GM19372 (cell line): ENCODE measurements at regions not wholly inside any gene's neighbourhood (a gene's known extent, or its start where the extent isn't known, plus 50 kb on each side); places are given as distances from the start of the nearest gene placed in this dataset.
A peak's percentile ranks its signal among the peaks of the same experiment; 100 is the strongest.

ENCODE experiments used
- ATAC-seq: cut with Tn5 transposase; IDR thresholded peaks from one replicate; pipeline ENCODE4 v1.9.1; 2021; ENCODE audit warnings: mild to moderate bottlenecking, low read depth, moderate library complexity; ENCODE audit not compliant: unreplicated experiment

GRCh38 chr2:191601060-191601459 lies 76.9 kb upstream of the NABP1 start:
- no peak for ATAC-seq

DNA sequence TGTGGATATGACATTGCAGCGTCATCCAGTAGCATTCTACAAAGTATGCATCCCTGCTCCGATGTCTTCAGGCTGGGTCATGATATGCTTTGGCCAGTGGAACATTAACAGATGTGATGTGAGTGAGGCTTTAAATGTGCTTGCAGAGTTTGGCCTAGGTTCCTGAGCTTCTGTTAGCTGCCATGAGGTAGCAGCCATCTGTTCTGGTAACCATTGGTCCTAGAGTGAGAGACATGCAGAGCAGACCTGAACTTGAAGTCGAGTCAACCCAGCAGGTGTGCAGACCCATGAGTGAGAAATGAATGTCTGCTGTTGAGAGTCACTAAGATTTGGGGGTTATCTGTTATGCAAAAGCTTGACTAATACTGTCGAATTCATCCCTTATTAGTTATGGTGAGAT lies 73.8 kb upstream of the NABP1 start:
- ATAC-seq, result no peak

DNA sequence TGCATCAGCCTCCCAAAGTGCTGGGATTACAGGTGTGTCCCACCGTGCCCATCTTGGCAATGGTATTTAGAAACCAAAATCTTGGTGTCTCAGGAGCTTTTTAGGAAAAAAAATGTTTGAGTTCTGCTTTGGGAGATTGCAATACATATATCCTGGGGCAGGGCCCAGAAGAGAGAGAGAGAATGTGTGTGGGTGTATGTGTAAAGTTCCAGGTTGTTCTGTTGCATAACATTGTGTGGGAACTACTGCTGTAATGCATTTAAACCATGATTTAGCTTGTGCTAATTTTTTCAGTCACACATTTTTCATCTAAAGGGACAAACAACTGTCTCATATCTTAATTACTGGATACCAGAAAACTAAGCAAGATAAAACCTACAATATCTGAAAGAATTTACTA lies 70.8 kb upstream of the NABP1 start:
- ATAC-seq, result no peak

- no peak for ATAC-seq
Observed at GRCh38 chr2:191610756-191611155, 67.2 kb upstream of the NABP1 start.

DNA sequence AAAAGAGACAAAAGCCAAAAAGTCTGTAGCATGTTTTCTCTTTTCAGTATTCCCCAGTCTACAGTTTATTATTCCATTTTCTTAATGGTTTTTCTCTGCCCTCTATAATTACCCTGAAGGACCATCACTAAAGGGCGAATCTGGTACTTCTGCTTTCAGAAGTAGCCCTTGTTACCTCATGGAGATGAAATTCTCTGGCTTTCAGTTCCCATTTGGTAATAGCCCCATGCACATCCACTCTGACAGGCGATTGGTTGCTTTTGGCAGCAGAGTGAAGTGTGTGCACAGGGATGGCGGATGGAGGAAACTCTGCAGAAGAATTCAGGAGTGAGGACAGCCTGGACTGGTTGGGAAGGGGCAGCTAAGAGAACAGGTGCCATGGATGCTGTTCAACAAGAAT lies 66.3 kb upstream of the NABP1 start:
- ATAC-seq, result peak; percentile 96

GRCh38 chr2:191612496-191612895 lies 65.4 kb upstream of the NABP1 start:
- ATAC-seq, result no peak

DNA sequence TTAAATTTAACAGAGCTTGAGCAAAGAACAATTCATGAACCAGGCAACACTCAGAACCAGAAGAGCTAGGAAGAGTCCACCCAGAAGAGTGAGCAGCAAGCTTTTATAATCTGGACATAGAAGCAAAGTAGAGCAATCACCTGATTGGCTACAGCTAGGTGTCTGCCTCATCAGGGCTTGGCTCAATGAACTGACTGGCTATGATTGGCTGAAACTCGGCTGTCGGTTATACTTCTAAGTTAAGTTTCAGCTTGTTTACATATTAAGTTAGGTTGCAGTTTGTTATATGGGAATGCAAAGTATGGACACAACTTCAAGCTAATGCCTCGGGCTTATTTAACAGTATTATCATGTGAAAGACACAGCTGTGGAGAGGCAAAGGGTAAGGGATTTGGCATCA lies 63.2 kb upstream of the NABP1 start:
- no peak for ATAC-seq

GRCh38 chr2:191615596-191615995 lies 62.3 kb upstream of the NABP1 start:
- ATAC-seq, result no peak

DNA sequence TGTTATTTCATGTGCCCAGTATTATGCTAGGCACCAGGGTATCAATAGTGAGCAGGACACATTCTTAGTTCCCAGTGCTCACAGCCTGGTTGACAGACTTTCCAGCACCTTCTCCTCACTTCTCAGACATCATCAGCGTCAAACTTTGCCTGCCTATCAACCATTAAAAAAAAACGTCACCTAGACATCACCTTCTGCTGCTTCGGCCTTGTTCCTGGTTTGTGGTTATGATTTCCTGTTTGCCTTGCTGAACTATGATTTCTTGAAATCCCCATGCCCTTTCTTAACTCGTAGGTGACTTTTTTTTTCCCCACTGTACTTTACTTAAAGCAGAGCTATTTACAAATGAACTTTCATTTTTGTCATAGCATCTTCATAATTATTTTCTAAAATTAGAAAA lies 60.4 kb upstream of the NABP1 start:
- ATAC-seq, result peak; percentile 84

DNA sequence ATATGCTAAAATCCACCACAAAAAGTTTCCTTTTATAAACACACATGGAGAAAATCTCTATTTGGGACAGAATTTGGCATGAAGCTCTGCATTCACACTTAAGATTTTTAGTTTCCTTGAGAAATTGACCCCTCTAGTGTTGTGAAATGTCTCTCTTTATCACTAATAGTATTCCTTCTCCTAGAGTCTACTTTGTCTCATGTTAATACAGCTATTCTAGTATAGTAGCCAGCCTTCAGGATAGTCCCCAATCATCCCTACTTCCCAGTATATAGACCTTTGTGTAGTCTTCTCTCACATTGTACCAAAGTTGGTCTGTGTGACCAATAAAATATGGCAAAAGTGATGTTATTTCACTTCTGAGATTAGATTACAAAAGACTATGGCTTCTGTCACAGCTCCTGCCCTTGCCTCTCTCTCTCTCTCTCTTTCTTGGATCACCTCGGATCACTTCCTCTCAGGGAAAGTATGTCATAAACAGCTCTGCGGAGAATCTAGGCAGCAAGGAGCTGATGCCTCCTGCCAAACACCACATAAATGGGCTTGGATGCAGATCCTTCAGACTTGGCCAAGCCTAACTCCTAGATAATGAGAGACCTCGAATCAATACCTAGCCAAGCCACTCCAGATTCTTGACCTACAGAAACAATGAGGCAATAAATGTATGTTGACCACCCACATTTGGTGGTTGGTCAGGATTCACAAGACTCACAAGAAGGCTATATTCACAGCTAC lies 59.7 kb upstream of the NABP1 start:
- ATAC-seq, result peak; percentile 9

- no peak for ATAC-seq
Observed at GRCh38 chr2:191618786-191619185, 59.1 kb upstream of the NABP1 start.

- no peak for ATAC-seq
Observed at GRCh38 chr2:191620144-191620543, 57.8 kb upstream of the NABP1 start.

- no peak for ATAC-seq
Observed at GRCh38 chr2:191622374-191623320, 55.3 kb upstream of the NABP1 start.

DNA sequence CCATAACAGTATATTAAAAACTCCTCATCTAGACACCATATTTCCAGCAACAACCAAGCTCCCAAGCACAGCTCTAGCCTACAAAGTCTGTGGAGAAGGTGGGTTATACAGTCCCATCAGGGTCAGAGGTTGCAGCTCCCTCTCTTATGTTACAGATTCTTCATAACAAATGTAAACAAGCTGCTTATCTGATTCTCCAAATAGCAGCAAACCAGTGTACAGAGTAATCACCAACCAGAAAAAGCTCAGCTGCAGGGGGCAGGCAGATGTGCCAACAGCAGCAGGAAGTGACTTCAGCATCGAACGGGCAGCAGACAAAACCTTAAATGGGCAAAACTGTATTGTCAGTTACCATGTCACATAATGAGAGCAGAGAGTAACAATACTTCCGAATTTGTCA lies 52.9 kb upstream of the NABP1 start:
- no peak for ATAC-seq

DNA sequence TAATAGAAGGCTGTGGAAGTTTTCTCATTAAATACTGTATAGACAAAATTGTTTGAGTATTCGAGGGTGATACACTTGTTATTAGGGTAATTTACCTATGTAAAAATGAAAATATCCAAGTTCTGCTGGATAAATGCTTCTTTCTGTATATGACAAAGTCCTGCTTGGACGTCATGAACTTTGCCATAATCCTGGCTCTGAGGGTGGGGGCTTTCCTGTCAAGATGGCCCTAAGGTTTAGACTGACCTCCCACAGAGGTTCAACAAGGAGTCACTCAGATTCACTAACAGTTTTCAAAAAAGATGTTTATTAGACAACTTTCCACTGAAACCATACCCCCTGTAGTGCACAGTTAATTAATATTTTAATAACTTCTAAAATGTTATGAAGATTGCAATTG lies 52.5 kb upstream of the NABP1 start:
- ATAC-seq, result no peak

DNA sequence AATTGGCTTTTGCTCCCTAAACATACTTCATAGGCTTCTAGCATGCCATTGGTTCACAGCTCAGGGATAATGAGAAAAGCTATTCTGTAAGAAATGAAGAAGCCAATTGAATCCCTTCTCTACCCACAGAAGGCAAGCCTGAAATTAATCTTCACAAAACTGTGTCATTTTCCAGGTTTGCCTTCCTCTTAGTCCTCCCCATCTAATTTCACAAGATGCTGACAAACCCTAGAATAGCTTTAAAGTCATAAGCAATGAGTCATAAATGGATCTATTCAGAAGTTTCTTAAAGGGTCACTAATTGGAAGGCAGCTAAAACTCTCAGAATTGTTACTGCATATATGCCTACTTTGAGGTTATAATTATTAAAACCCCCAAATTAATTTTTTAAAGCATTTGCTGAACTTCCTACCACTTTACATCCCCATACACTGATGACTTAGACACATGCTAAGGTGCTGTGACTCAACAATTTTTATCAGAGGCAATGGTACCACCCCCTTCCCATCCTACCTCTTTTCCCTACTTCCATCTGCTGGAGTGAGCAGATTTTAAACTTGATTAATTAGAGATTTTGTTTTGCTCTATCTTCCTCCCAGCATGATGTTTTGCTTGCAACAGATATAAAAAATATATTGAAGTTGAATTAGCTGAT lies 51.3 kb upstream of the NABP1 start:
- no peak for ATAC-seq

DNA sequence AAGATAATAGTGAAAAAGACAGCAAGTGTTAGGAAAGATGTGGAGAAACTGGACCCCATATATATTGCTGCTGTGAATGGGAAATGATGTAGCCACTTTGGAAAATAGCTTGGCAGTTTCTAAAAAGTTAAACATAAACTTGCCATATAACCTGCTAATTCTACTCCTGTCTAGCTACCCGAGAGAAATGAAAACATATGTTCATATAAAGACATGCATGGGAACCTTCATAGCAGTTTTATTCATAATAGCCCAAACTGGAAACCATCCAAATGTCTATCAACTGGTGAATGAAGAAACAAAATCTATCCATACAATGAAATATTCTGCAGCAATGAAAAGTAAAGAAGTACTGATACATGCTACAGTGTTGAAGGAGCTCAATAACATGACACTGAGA lies 50.4 kb upstream of the NABP1 start:
- no peak for ATAC-seq
